ENCODE measurements at regions not wholly inside any gene's neighbourhood (a gene's known extent, or its start where the extent isn't known, plus 50 kb on each side); places are given as distances from the start of the nearest gene placed in this dataset.
"Not testable (repeated sequence)": the region's sequence is repeated elsewhere in the genome, so short reads cannot be mapped to it uniquely, and the experiment has no call there.

DNA sequence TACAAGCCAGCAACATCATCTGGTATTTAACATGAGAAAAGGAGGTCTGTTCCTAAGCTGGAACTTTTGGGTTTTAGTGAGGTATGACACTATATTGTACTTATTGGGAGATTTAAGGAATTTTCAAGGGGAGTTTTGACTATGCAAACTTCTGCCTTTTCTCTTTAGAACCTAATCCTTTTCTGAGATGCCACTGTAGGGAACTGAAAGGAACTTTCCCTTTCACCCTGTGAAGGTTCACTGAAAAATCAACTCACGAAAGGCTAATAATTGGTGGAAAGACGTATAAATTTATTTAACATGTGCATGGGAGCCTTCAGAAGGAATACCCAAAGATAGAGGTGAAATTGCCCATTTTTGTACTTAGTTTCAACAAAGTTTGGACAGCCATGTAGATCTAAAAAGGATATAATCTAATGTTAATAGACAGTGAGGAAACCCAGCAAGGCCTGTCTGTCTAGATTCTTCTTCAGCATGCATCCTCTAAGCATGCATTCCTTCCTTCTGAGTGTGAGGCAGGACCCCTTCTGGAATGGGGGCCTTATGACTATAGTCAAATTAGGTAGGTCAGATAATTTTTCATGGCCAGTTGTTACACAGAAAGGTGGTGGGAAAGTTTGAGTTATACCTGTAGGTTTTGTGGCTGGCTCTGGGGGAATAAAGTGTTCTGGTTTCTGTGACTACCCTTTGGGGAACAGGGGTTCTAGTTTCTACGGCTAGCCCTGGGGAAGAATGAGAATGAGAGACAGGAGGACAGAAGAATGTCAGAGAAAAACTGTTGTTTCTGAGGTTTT, 200.3 kb downstream of the C9orf152 start:
- H3K27me3 ChIP-seq, result no peaks in the 10 kb centered on the region
- no peaks in the 10 kb centered on the region for H3K4me1 ChIP-seq
- H3K36me3 ChIP-seq, result no peaks in the 10 kb centered on the region
- no peak overlapping the region for H3K9ac ChIP-seq
- no peak for TF ChIP-seq Cebpa-rat (IDR thresholded peaks at IDR 0.05)
- H4K20me1 ChIP-seq, result no peaks in the 10 kb centered on the region
- no peak overlapping the region for H3K27ac ChIP-seq
- H3K9me3 ChIP-seq, result no peaks in the 10 kb centered on the region
- no peak overlapping the region for H3K4me3 ChIP-seq
- no peak overlapping the region for H3K4me2 ChIP-seq

DNA sequence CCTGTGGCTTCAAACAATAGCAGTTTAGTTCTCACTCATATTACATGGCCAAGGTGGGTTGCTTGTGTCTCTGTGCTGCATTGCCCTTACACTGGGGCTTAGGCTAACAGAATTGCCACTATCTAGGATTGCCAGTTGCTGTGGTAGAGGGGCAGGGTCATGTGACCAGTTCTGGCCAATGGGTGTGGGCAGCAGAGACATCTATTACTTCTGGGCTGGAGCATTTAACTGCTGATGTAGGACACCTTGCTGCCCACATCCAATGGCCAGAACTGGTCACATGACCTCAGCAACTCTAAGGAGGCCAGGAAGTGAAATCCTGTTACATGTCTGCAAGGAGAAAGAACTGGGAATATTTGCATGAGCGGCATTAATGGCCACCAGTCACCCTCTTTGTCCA, 199.3 kb downstream of the C9orf152 start:
- Histone ChIP-seq H3K9me3 (no peaks in the 10 kb centered on the region), H3K27ac (no peak overlapping the region), H4K20me1 (no peaks in the 10 kb centered on the region), H3K27me3 (no peaks in the 10 kb centered on the region), H3K4me1 (no peaks in the 10 kb centered on the region), H3K36me3 (no peaks in the 10 kb centered on the region), H3K4me2 (no peak overlapping the region), H3K9ac (no peak overlapping the region), H3K4me3 (no peak overlapping the region)
- TF ChIP-seq Cebpa-rat (IDR thresholded peaks at IDR 0.05), result no peak

DNA sequence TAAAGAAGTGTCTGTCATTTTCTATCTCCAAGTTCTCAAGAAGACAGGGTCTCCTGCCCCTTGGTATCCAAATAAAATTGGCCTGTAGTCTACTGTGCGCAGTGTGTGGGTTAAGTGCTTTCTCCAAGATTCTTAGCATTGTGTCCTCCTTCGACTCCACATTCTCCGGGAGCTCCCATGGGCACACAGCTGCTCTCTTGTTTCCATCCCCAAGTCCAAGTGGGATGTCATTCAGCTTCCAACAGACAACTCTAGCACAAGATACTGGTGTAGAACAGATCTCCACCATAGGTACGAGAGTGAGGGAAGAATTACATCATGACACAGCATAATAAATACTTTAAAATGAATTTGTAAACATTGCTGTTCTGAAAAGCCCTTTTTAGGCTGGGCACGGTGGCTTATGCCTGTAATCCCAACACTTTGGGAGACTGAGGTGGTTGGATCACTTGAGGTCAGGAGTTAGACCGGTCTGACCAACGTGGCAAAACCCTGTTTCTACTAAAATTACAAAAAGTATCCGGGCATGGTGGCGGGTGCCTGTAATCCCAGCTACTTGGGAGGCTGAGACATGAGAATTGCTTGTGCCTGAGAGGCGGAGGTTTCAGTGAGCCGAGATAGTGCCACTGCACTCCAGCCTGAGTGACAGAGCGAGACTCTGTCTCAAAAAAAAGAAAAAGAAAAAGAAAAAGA, 196.2 kb downstream of the C9orf152 start:
- H3K27me3 ChIP-seq, result no peaks in the 10 kb centered on the region
- H3K9ac ChIP-seq, result no peak overlapping the region
- TF ChIP-seq Cebpa-rat (IDR thresholded peaks at IDR 0.05), result no peak
- no peaks in the 10 kb centered on the region for H3K9me3 ChIP-seq
- H3K4me2 ChIP-seq, result no peak overlapping the region
- no peak overlapping the region for H3K27ac ChIP-seq
- no peaks in the 10 kb centered on the region for H4K20me1 ChIP-seq
- H3K4me3 ChIP-seq, result no peak overlapping the region
- no peaks in the 10 kb centered on the region for H3K36me3 ChIP-seq
- H3K4me1 ChIP-seq, result no peaks in the 10 kb centered on the region

DNA sequence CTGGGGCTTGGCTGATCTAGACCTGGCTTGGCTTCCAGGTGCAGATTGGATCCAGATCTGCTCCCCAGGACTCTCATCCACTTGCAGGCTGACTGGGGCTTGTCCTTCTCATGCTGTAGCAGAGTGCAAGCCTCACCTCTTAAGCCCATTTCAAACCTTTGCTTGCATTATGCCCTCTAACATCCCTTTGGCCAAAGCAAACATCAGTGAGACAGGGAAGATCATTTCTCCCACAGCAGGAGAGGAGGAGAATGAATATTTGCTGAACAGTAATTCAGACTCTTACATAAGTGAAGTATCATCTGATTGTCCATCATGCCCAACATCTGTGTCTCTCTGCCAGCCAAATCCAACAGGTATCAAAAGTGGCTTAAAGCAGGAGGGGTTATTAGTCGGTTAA, 194.9 kb downstream of the C9orf152 start:
- H3K36me3 ChIP-seq, result no peaks in the 10 kb centered on the region
- H3K4me1 ChIP-seq, result no peaks in the 10 kb centered on the region
- no peaks in the 10 kb centered on the region for H3K27me3 ChIP-seq
- H3K4me2 ChIP-seq, result no peak overlapping the region
- H3K27ac ChIP-seq, result no peak overlapping the region
- no peaks in the 10 kb centered on the region for H3K9me3 ChIP-seq
- no peak for TF ChIP-seq Cebpa-rat (IDR thresholded peaks at IDR 0.05)
- H3K9ac ChIP-seq, result no peak overlapping the region
- no peak overlapping the region for H3K4me3 ChIP-seq
- H4K20me1 ChIP-seq, result no peaks in the 10 kb centered on the region

DNA sequence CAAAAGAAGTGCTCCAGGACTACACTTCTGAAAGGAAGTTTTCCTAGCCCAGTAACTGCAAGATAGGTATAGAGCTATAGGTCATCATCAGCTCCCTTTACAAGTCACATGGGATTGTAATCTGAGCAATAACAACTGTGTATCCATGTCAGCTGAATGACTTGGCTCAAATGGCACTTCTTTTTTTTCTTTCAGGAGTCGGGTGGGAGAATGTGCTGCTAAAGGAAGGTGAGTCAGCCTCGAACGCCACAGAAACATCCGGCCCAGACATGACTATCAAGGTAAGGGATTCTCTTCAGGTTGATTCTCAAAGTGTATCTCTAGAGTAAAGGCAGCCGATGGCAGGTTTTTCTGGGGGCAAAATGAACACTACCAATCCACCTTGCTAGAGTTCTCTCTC, 192.2 kb downstream of the C9orf152 start:
- no peak overlapping the region for H3K27ac ChIP-seq

DNA sequence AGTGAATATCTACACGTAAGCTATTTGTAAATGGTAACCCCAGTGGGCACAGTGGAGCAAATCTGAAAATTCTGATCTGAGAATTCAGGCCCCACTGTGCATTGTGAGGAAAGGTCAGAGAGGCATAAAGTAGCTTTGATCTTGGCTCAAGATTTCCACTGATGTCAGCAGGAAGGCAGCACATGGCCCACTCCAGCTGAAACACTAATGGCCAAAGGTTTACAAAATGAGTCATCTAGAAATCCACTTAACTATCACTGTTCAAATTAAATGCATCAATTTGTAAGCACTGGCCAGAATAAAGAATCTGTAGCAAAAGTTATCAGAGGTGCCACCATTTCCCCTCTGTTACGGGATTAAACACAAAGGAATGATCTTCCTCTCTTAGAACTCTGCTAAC, 191.6 kb downstream of the C9orf152 start:
- H3K9ac ChIP-seq, result no peak overlapping the region
- H3K27me3 ChIP-seq, result no peaks in the 10 kb centered on the region
- no peaks in the 10 kb centered on the region for H3K36me3 ChIP-seq
- no peaks in the 10 kb centered on the region for H3K9me3 ChIP-seq
- TF ChIP-seq Cebpa-rat (IDR thresholded peaks at IDR 0.05), result no peak
- H3K4me2 ChIP-seq, result no peak overlapping the region
- H3K4me1 ChIP-seq, result no peaks in the 10 kb centered on the region
- H3K4me3 ChIP-seq, result no peak overlapping the region
- H3K27ac ChIP-seq, result no peak overlapping the region
- no peaks in the 10 kb centered on the region for H4K20me1 ChIP-seq

More for the DNA sequence above, 192.2 kb downstream of the C9orf152 start:
- H3K9ac ChIP-seq, result no peak overlapping the region
- H3K4me1 ChIP-seq, result no peaks in the 10 kb centered on the region
- no peak overlapping the region for H3K4me2 ChIP-seq
- no peaks in the 10 kb centered on the region for H4K20me1 ChIP-seq
- no peaks in the 10 kb centered on the region for H3K36me3 ChIP-seq
- H3K27me3 ChIP-seq, result no peaks in the 10 kb centered on the region
- no peak overlapping the region for H3K4me3 ChIP-seq
- no peak for TF ChIP-seq Cebpa-rat (IDR thresholded peaks at IDR 0.05)
- no peaks in the 10 kb centered on the region for H3K9me3 ChIP-seq

DNA sequence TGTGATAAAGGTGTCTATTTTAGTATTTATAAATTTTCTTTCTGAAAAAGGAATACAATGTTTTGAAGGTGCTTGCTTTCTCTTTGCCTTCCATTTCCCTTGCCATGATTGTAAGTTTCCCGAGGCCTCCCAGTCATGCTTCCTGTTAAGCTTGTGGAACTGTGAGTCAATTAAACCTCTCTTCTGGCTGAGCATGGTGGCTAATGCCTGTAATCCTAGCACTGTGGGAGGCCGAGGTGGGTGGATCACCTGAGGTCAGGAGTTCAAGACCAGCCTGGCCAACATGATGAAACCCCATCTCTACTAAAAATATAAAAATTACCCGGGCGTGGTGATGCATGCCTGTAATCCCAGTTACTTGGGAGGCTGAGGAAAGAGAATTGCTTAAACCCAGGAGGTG, 187.7 kb downstream of the C9orf152 start:
- H3K9me3 ChIP-seq, H3K4me1 ChIP-seq, H3K4me2 ChIP-seq, H4K20me1 ChIP-seq, H3K4me3 ChIP-seq, H3K36me3 ChIP-seq, H3K27me3 ChIP-seq, H3K27ac ChIP-seq, H3K9ac ChIP-seq: not testable (repeated sequence)

DNA sequence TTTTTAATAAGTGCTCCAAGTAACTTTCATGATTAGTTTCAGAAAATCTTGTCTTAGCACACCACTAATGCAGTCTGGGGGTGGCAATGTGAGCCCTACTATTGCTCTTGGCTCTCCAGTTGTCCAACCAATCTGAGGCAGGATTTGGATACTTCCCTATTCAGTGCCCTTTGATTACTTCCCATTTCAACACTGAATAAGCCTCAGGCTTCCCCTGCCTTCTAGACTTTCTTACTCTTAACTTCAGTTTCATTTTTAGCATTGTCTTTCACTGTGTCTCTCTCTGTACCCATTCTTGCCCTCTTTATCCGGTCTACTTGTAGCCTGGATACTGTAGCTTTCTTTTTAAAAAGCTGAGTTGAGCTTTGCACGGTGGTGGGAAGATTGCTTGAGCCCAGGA, 186.1 kb downstream of the C9orf152 start:
- Histone ChIP-seq H3K27ac (no peak overlapping the region), H3K4me1 (no peaks in the 10 kb centered on the region), H3K4me3 (no peak overlapping the region), H3K4me2 (no peak overlapping the region), H3K36me3 (no peaks in the 10 kb centered on the region), H4K20me1 (no peaks in the 10 kb centered on the region), H3K9me3 (no peaks in the 10 kb centered on the region), H3K9ac (no peak overlapping the region), H3K27me3 (no peaks in the 10 kb centered on the region)
- TF ChIP-seq Cebpa-rat (IDR thresholded peaks at IDR 0.05), result no peak

DNA sequence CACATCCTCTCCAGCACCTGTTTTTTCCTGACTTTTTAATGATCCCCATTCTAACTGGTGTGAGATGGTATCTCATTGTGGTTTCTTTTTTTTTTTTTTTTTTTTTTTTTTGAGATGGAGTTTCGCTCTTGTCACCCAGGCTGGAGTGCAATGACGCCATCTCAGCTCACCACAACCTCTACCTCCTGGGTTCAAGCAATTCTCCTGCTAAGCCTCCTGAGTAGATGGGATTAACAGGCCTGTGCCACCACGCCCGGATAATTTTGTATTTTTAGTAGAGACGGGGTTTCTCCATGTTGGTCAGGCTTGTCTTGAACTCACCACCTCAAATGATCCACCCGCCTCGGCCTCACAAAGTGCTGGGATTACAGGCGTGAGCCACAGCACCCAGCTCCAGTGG, 184.7 kb downstream of the C9orf152 start:
- not testable (repeated sequence) for H4K20me1 ChIP-seq, H3K4me3 ChIP-seq, H3K36me3 ChIP-seq, H3K27me3 ChIP-seq, H3K4me1 ChIP-seq, H3K9me3 ChIP-seq, H3K4me2 ChIP-seq, H3K27ac ChIP-seq, H3K9ac ChIP-seq

DNA sequence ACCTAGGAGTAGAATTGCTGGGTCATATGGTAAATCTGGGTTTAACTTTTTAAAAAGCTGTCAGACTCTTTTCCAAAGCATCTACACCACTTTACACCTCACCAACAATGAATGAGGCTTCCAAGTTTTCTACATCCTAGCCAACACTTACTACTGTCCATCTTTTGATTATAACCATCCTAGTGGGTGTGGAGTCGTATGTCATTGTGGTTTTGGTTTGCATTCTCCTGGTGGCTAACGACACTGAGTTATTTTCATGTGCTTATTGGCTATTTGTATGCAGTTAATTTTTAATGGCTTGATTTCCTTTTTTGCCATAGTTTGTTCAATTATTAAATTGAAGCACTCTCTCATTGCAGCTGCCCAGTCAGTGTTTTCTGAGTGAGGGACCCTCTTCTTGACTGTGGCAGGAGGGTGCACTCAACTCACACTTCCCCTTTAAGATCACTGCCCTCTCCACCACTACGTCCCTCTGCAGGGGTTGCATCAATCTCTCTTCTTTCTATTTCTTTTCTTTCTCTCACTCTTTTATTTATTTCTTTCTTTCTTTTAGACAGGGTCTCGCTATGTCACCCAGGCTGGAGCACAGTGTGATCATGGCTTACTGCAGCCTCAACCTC, 182.3 kb downstream of the C9orf152 start:
- no peak overlapping the region for H3K4me3 ChIP-seq
- no peaks in the 10 kb centered on the region for H4K20me1 ChIP-seq
- peaks cover 12% of the 10 kb centered on the region for H3K4me1 ChIP-seq
- no peak overlapping the region for H3K27ac ChIP-seq
- no peaks in the 10 kb centered on the region for H3K27me3 ChIP-seq
- no peak overlapping the region for H3K4me2 ChIP-seq
- H3K36me3 ChIP-seq, result no peaks in the 10 kb centered on the region
- TF ChIP-seq Cebpa-rat (IDR thresholded peaks at IDR 0.05), result no peak
- H3K9ac ChIP-seq, result no peak overlapping the region
- H3K9me3 ChIP-seq, result no peaks in the 10 kb centered on the region
